AG10803 (cell line): ENCODE measurements at regions not wholly inside any gene's neighbourhood (a gene's known extent, or its start where the extent isn't known, plus 50 kb on each side); places are given as distances from the start of the nearest gene placed in this dataset.

Experiments
- DNase-seq: peaks from one replicate; pipeline ENCODE4 v3.0.0; 2010; ENCODE audit warnings: low read depth
- H3K4me3 ChIP-seq: 2 replicates; pipeline ENCODE4 v1.5.1; 2011; ENCODE audit warnings: mild to moderate bottlenecking, low read length, control low read depth
- TF ChIP-seq, protein P1 (sequence below): conservative IDR thresholded peaks from 2 replicates; pipeline ENCODE4 v1.5.1; 2011; ENCODE audit warnings: mild to moderate bottlenecking, low read length, control low read depth, inconsistent platforms

DNA sequence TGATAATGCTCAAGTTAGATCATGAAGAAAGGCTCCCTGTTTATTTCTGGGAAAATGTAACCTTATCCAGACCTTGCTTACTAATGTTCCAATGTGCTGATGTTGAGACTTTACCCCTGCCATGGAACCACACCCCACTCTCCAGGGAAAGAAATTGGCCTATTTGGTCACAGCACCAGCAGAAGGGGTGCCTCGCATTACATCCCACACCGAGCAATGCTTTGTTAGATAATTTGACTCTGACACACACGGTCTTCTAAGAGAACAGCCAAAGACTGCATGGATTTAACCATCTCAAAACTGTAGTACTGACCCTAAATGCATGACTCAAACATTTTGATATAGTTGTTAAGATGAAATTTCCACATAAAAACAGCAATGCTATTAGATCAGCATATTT is 152.1 kb upstream of the CCDC150 start:
- TF ChIP-seq, protein P1, sequence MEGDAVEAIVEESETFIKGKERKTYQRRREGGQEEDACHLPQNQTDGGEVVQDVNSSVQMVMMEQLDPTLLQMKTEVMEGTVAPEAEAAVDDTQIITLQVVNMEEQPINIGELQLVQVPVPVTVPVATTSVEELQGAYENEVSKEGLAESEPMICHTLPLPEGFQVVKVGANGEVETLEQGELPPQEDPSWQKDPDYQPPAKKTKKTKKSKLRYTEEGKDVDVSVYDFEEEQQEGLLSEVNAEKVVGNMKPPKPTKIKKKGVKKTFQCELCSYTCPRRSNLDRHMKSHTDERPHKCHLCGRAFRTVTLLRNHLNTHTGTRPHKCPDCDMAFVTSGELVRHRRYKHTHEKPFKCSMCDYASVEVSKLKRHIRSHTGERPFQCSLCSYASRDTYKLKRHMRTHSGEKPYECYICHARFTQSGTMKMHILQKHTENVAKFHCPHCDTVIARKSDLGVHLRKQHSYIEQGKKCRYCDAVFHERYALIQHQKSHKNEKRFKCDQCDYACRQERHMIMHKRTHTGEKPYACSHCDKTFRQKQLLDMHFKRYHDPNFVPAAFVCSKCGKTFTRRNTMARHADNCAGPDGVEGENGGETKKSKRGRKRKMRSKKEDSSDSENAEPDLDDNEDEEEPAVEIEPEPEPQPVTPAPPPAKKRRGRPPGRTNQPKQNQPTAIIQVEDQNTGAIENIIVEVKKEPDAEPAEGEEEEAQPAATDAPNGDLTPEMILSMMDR: no peak
- peak; percentile 62 for DNase-seq
- no peak overlapping the region for H3K4me3 ChIP-seq

DNA sequence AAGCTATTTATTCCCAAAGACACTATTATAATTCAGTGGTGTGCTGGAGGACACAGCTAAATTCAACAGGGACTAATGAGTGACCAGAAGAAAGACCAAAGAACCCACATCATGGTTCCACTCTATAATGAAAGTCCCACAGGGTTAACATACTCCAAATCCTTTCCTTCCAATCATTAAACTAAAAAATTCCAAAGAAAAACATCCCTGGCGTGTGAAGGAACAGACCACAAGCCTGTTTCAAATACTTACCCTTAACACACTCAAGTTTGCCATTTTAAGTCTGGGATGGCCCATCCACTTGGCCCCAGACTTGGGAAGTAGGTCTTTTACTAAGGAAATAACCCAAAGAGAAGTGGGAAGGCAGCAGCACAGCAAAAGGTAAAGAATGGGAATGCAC is 150.1 kb upstream of the CCDC150 start:
- TF ChIP-seq, protein P1: no peak
- H3K4me3 ChIP-seq: no peak overlapping the region
- DNase-seq: peak; percentile 25

DNA sequence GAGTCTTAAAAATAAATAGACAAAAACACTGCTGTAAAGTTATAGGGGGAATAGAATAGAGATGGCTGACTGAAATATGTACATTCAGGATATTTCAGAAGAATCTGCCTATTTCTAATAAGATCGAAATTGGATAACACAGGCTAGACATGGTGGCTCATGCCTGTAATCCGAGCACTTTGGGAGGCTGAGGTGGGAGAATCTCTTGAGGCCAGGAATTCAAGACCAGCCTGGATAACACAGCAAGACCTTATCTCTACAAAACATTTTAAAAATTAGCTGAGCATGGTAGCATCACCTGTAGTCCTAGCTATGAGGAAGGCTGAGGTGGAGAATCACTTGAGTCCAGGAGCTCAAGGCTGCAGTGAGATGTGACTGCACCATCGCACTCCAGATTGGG is 146.6 kb upstream of the CCDC150 start:
- DNase-seq: no peak
- TF ChIP-seq, protein P1: no peak
- no peak overlapping the region for H3K4me3 ChIP-seq

DNA sequence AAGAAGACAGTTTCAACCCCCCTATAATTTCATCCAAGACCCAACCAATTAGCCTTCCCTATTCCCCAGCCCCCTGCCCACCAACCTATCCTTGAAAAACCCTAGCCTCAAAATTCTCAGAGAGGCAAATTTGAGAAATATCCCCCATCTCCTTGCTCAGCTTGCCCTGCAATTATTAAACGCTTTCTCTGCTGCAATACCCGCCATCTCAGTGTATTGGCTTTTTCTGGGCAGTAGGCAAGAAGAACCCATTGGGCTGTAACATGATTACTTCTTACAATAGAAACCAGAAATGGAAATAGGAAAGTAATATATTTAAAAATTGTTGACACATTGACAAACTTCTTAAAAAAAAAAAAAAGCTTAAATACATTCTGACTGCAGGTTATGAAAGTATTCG is 140.6 kb upstream of the CCDC150 start:
- TF ChIP-seq, protein P1: no peak
- H3K4me3 ChIP-seq: no peak overlapping the region
- DNase-seq: no peak

DNA sequence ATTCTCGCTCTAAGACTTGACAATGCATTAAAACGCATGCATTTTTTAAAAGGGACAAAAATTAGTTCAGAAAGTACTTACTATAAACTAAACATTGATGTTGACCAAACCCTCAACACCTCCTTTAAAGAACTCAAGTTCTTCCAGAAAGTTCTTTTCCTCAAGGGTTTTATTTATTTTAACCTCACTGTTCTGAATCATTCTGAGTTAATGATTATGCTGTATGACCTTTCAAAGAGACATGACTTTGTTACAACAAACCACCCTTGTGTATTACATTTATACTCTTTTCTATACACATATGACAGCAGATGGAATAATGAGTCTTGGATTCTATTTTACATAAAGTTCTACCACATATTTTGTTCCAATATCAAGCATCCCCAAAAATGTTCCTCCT is 139.8 kb upstream of the CCDC150 start:
- DNase-seq: no peak
- H3K4me3 ChIP-seq: no peak overlapping the region
- TF ChIP-seq, protein P1: no peak

DNA sequence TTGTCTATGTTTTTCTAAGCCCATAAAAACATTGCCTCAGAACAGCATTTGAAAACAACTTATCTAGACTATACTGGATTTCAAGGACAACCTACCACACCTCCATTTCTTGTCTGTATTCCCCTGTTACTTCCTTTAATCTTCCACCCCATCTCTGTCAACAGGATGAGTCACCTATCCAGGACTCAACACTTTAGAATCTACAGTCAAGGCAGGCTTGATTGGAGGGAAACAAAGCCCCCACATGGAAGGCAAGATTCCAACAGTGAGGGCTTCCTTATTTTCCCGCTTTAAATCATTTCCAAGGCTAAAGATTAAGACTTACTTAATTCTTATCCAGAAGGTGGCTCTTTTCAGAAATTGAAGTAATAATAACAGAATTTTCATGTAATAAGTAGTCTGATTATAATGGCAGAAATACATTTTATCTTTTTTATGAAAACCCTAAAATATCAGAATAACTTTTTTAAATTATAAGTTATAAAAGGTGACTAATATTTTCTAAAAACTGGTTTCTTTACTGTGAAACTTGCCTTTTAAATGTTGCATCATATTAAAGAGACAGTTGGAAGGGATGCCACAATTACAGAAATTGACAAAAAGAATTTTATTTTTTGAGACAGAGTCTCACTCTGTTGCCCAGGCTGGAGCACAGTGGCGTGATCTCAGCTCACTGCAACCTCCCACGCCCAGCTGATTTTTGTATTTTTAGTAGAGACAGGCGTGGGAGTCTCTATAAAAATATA is 138.7 kb upstream of the CCDC150 start:
- TF ChIP-seq, protein P1: no peak
- peak; percentile 39 for DNase-seq
- H3K4me3 ChIP-seq: no peak overlapping the region

DNA sequence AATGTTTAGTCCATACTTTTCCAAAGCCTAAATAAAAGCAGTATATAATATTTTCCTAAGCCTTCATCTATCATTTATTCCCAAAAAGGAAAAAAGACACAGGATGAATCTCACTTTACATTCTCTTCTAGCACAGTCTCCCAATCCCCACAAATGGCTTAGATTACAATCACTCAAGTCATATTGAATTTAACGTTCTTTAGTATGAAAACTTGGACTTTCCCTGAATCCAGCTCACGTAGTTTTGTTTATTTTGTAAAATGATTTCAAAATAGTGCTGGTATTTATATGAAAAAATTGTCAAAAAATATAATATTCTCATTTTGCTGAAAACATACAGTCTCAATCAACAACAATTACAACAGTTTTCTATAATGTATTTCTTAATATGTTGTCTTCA is 137.7 kb upstream of the CCDC150 start:
- TF ChIP-seq, protein P1: no peak
- H3K4me3 ChIP-seq: no peak overlapping the region
- DNase-seq: no peak
